SK-N-SH (cell line): ENCODE measurements at regions not wholly inside any gene's neighbourhood (a gene's known extent, or its start where the extent isn't known, plus 50 kb on each side); places are given as distances from the start of the nearest gene placed in this dataset.

Experiments
- CTCF ChIA-PET: fragments of 300-600, 350-600 bp; formaldehyde crosslinking; extraction: SDS; loops from one replicate; lab custom pipeline; 2021; lab: Yijun Ruan, JAX
- POLR2A ChIA-PET: fragments of 350-600 bp; sonication (Branson Sonifier 250); formaldehyde crosslinking; extraction: SDS; loops from one replicate; lab custom pipeline; 2020; ENCODE audit warnings: antibody characterized with exemption, inconsistent platforms; lab: Yijun Ruan, JAX
- DNase-seq: peaks from one replicate; pipeline ENCODE4 v3.0.0; 2012
- H2AFZ ChIP-seq: fragments of 200-600 bp; sonication (generic); 2 replicates; pipeline ENCODE4 v1.8.1; 2016; ENCODE audit warnings: antibody characterized with exemption, mild to moderate bottlenecking, low read depth
- H3F3A ChIP-seq: fragments of 200-600 bp; sonication (generic); replicated peaks from 2 replicates; pipeline ENCODE3; 2016; ENCODE audit warnings: antibody characterized with exemption, mild to moderate bottlenecking; ENCODE audit not compliant: insufficient read depth
- H3K27ac ChIP-seq, 2 experiments: fragments of 200-500 bp in 1 of 2; fragments of 200-600 bp in 1 of 2; sonication (Bioruptor generic) in 1 of 2; sonication (generic), shearing (Covaris generic) in 1 of 2; 2 replicates each; pipeline versions ENCODE4 v1.5.1 to v1.6.1; 2014 to 2016; ENCODE audit warnings: low read depth in 2 of 2, inconsistent platforms in 1 of 2, low read length in 1 of 2, mild to moderate bottlenecking in 1 of 2, mixed read lengths in 1 of 2
- H3K27me3 ChIP-seq: fragments of 200-600 bp; sonication (generic), shearing (Covaris generic); 2 replicates; pipeline ENCODE4 v1.6.1; 2016; ENCODE audit warnings: mixed run types; ENCODE audit not compliant: insufficient read depth
- H3K36me3 ChIP-seq, 2 experiments: fragments of 200-500 bp in 1 of 2; fragments of 200-600 bp in 1 of 2; sonication (Bioruptor generic) in 1 of 2; sonication (generic) in 1 of 2; replicated peaks in 1 of 2; 2 replicates each; pipeline versions ENCODE3 to v1.5.1; 2014 to 2016; ENCODE audit warnings: low read length in 1 of 2, mild to moderate bottlenecking in 1 of 2; ENCODE audit not compliant: insufficient read depth in 2 of 2, control insufficient read depth in 1 of 2
- H3K4me1 ChIP-seq, 2 experiments: fragments of 200-500 bp in 1 of 2; fragments of 200-600 bp in 1 of 2; sonication (Bioruptor generic) in 1 of 2; sonication (generic), shearing (Covaris generic) in 1 of 2; 2 replicates each; pipeline versions ENCODE4 v1.5.1 to v1.6.1; 2014 to 2016; ENCODE audit warnings: low read depth in 1 of 2, low read length in 1 of 2, mixed run types in 1 of 2; ENCODE audit not compliant: insufficient read depth in 2 of 2, control insufficient read depth in 1 of 2
- H3K4me2 ChIP-seq: fragments of 200-600 bp; sonication (generic), shearing (Covaris generic); 2 replicates; pipeline ENCODE4 v1.6.1; 2017; ENCODE audit warnings: mixed run types
- H3K4me3 ChIP-seq, 2 experiments: fragments of 200-500 bp in 1 of 2; fragments of 200-600 bp in 1 of 2; sonication (Bioruptor generic) in 1 of 2; sonication (generic), shearing (Covaris generic) in 1 of 2; 2 replicates each; pipeline versions ENCODE4 v1.5.1 to v1.8.1; 2014 to 2016; ENCODE audit warnings: low read depth in 2 of 2, inconsistent platforms in 1 of 2, low read length in 1 of 2, mild to moderate bottlenecking in 1 of 2, mixed read lengths in 1 of 2, moderate library complexity in 1 of 2
- H3K79me2 ChIP-seq: fragments of 200-600 bp; sonication (generic); 2 replicates; pipeline ENCODE4 v1.8.1; 2017; ENCODE audit warnings: mild to moderate bottlenecking; ENCODE audit not compliant: insufficient read depth
- H3K9ac ChIP-seq: fragments of 200-600 bp; sonication (generic); 2 replicates; pipeline ENCODE4 v1.6.1; 2017; ENCODE audit warnings: mixed run types
- H3K9me2 ChIP-seq: fragments of 200-600 bp; sonication (generic); 2 replicates; pipeline ENCODE4 v1.6.1; 2017; ENCODE audit warnings: mixed run types
- H3K9me3 ChIP-seq: fragments of 200-600 bp; sonication (generic); 2 replicates; pipeline ENCODE4 v1.6.1; 2017; ENCODE audit warnings: mixed run types, mild to moderate bottlenecking, moderate library complexity
- H4K20me1 ChIP-seq: fragments of 200-600 bp; sonication (generic); 2 replicates; pipeline ENCODE4 v1.6.1; 2017; ENCODE audit warnings: mild to moderate bottlenecking, mixed run types; ENCODE audit not compliant: insufficient read depth
- CHD2 ChIP-seq: fragments of 150-350 bp; IDR thresholded peaks from 2 replicates; pipeline ENCODE4 v1.6.1; 2018; ENCODE audit warnings: low read length; ENCODE audit not compliant: partially characterized antibody
- EP300 ChIP-seq, 2 experiments: IDR thresholded peaks; 2 replicates each; pipeline versions ENCODE4 v1.4.0 to v1.6.1; 2012; ENCODE audit warnings: borderline replicate concordance in 1 of 2, low read depth in 1 of 2, low read length in 1 of 2
- FOSL2 ChIP-seq: IDR thresholded peaks from 2 replicates; pipeline ENCODE4 v1.4.0; 2012; ENCODE audit warnings: low read depth, mild to moderate bottlenecking, moderate library complexity, borderline replicate concordance
- FOXM1 ChIP-seq: IDR thresholded peaks from 2 replicates; pipeline ENCODE4 v1.4.0; 2012; ENCODE audit warnings: low read depth, mild to moderate bottlenecking
- GATA2 ChIP-seq: sonication (generic); formaldehyde crosslinking; IDR thresholded peaks from 2 replicates; pipeline ENCODE4 v1.5.0; 2020; ENCODE audit warnings: mild to moderate bottlenecking, missing genetic modification reagents
- MXI1 ChIP-seq: IDR thresholded peaks from 2 replicates; pipeline ENCODE4 v1.6.1; 2012; ENCODE audit warnings: mild to moderate bottlenecking, low read depth, low read length, improper control_type of control experiment
- NFIC ChIP-seq: IDR thresholded peaks from 2 replicates; pipeline ENCODE4 v1.4.0; 2012; ENCODE audit warnings: borderline replicate concordance
- NRF1 ChIP-seq: IDR thresholded peaks from 2 replicates; pipeline ENCODE4 v1.6.1; 2012; ENCODE audit warnings: low read depth, mild to moderate bottlenecking, low read length
- RAD21 ChIP-seq: IDR thresholded peaks from 2 replicates; pipeline ENCODE4 v1.6.1; 2012; ENCODE audit warnings: mild to moderate bottlenecking, low read length
- RCOR1 ChIP-seq: fragments of 150-350 bp; IDR thresholded peaks from 2 replicates; pipeline ENCODE4 v1.6.1; 2017; ENCODE audit warnings: antibody characterized with exemption, low read length
- SIN3A ChIP-seq: IDR thresholded peaks from 2 replicates; pipeline ENCODE4 v1.6.1; 2012; ENCODE audit warnings: low read depth, mild to moderate bottlenecking, low read length, moderate library complexity, borderline replicate concordance
- SMC3 ChIP-seq: IDR thresholded peaks from 2 replicates; pipeline ENCODE4 v1.6.1; 2012; ENCODE audit warnings: low read depth, low read length, improper control_type of control experiment
- TAF1 ChIP-seq: IDR thresholded peaks from 2 replicates; pipeline ENCODE4 v1.6.1; 2012; ENCODE audit warnings: low read depth, mild to moderate bottlenecking, low read length, moderate library complexity, borderline replicate concordance
- TCF12 ChIP-seq: IDR thresholded peaks from 2 replicates; pipeline ENCODE4 v1.4.0; 2012
- TEAD4 ChIP-seq: IDR thresholded peaks from 2 replicates; pipeline ENCODE4 v1.4.0; 2012; ENCODE audit warnings: mild to moderate bottlenecking, borderline replicate concordance; ENCODE audit not compliant: insufficient read depth
- USF1 ChIP-seq: IDR thresholded peaks from 2 replicates; pipeline ENCODE4 v1.4.0; 2012; ENCODE audit warnings: low read depth, borderline replicate concordance
- USF2 ChIP-seq: fragments of 150-350 bp; IDR thresholded peaks from 2 replicates; pipeline ENCODE4 v1.6.1; 2017; ENCODE audit warnings: antibody characterized with exemption, low read length, low read depth, borderline replicate concordance
- WGBS: methylation state at CpG from one replicate; pipeline ENCODE4 v1.1.6; 2017; ENCODE audit warnings: low lambda C conversion rate; 5-methylcytosine and 5-hydroxymethylcytosine counted together
- TF ChIP-seq, protein P1 (sequence below): IDR thresholded peaks from 2 replicates; pipeline ENCODE4 v1.4.0; 2012; ENCODE audit warnings: low read depth, borderline replicate concordance
- TF ChIP-seq, protein P2 (sequence below): IDR thresholded peaks from 2 replicates; pipeline ENCODE4 v1.4.0; 2012; ENCODE audit warnings: low read depth
- TF ChIP-seq, protein P3 (sequence below): fragments of 200-600 bp; sonication (generic); IDR thresholded peaks from 2 replicates; pipeline ENCODE4 v1.6.1; 2017; ENCODE audit warnings: antibody characterized with exemption, mild to moderate bottlenecking, moderate library complexity

DNA sequence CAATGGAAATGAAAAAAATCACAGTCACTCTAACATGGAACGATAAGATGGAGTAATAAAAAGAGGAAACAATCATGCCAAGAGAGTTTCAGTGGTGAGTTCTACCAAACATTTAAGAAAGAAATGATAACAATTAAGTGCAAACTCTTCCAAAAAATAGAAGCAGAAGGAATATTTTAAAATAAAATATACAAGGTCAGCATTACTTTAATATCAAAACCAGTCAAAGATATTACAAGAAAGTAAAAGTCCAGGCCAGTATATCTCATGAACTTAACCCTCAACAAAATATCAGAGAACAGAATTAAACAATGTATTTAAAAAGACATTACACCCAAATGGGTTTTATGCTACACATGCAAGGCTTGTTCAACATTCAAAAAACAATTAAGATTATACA, 829.4 kb downstream of the TRIB2 start:
- H3K4me1 ChIP-seq: no peaks in the 10 kb centered on the region
- no peak for DNase-seq
- H4K20me1 ChIP-seq: no peaks in the 10 kb centered on the region
- no peak overlapping the region for H3K4me3 ChIP-seq
- no peaks in the 10 kb centered on the region for H3K27me3 ChIP-seq
- WGBS: 31% methylated on average over 1 of the region's 1 CpG
- POLR2A ChIA-PET: no interaction called here
- no peaks in the 10 kb centered on the region for H3K9me2 ChIP-seq
- no peaks in the 10 kb centered on the region for H3K36me3 ChIP-seq
- CTCF ChIA-PET: no interaction called here
- H3K9me3 ChIP-seq: no peaks in the 10 kb centered on the region
- no peaks in the 10 kb centered on the region for H3F3A ChIP-seq
- H3K9ac ChIP-seq: no peak overlapping the region
- H3K27ac ChIP-seq: no peak overlapping the region
- no peak for TF ChIP-seq TAF1
- TF ChIP-seq TCF12: no peak
- no peak for TF ChIP-seq NFIC
- no peak for TF ChIP-seq FOSL2
- no peak for TF ChIP-seq USF2
- TF ChIP-seq FOXM1: no peak
- no peak for TF ChIP-seq MXI1
- TF ChIP-seq USF1: no peak
- TF ChIP-seq, protein P1, sequence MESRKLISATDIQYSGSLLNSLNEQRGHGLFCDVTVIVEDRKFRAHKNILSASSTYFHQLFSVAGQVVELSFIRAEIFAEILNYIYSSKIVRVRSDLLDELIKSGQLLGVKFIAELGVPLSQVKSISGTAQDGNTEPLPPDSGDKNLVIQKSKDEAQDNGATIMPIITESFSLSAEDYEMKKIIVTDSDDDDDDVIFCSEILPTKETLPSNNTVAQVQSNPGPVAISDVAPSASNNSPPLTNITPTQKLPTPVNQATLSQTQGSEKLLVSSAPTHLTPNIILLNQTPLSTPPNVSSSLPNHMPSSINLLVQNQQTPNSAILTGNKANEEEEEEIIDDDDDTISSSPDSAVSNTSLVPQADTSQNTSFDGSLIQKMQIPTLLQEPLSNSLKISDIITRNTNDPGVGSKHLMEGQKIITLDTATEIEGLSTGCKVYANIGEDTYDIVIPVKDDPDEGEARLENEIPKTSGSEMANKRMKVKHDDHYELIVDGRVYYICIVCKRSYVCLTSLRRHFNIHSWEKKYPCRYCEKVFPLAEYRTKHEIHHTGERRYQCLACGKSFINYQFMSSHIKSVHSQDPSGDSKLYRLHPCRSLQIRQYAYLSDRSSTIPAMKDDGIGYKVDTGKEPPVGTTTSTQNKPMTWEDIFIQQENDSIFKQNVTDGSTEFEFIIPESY: no peak
- TF ChIP-seq, all 33 proteins: peak for 0
- Histone ChIP-seq H3K79me2 (no peaks in the 10 kb centered on the region), H2AFZ (no peak overlapping the region), H3K4me2 (no peak overlapping the region)

GRCh38 chr2:13550285-13551231, 833.8 kb downstream of the TRIB2 start:
- WGBS: 44% methylated on average over 6 of the region's 6 CpGs
- Histone ChIP-seq H3K36me3 (no peaks in the 10 kb centered on the region), H4K20me1 (no peaks in the 10 kb centered on the region), H3K27me3 (no peaks in the 10 kb centered on the region), H3K9me3 (no peaks in the 10 kb centered on the region), H3F3A (no peaks in the 10 kb centered on the region), H3K4me3 (no peak overlapping the region), H3K27ac (no peak overlapping the region), H3K4me1 (no peaks in the 10 kb centered on the region), H3K4me2 (no peak overlapping the region), H3K9ac (no peak overlapping the region), H3K9me2 (no peaks in the 10 kb centered on the region), H3K79me2 (no peaks in the 10 kb centered on the region), H2AFZ (no peak overlapping the region)
- TF ChIP-seq SIN3A: no peak
- TF ChIP-seq RCOR1: no peak
- TF ChIP-seq CHD2: no peak
- TF ChIP-seq GATA2 (CRISPR knock-in tag): no peak
- no peak for TF ChIP-seq NRF1
- TF ChIP-seq TEAD4: no peak
- no peak for TF ChIP-seq SMC3
- no peak for TF ChIP-seq EP300 (IDR thresholded peaks at IDR 0.05; ENCODE audit: borderline replicate concordance in 1 of 2, low read depth in 1 of 2, low read length in 1 of 2)
- no peak for TF ChIP-seq MXI1
- TF ChIP-seq NFIC: no peak
- TF ChIP-seq, protein P2, sequence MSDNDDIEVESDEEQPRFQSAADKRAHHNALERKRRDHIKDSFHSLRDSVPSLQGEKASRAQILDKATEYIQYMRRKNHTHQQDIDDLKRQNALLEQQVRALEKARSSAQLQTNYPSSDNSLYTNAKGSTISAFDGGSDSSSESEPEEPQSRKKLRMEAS: no peak
- no peak for TF ChIP-seq RAD21
- TF ChIP-seq, protein P3, sequence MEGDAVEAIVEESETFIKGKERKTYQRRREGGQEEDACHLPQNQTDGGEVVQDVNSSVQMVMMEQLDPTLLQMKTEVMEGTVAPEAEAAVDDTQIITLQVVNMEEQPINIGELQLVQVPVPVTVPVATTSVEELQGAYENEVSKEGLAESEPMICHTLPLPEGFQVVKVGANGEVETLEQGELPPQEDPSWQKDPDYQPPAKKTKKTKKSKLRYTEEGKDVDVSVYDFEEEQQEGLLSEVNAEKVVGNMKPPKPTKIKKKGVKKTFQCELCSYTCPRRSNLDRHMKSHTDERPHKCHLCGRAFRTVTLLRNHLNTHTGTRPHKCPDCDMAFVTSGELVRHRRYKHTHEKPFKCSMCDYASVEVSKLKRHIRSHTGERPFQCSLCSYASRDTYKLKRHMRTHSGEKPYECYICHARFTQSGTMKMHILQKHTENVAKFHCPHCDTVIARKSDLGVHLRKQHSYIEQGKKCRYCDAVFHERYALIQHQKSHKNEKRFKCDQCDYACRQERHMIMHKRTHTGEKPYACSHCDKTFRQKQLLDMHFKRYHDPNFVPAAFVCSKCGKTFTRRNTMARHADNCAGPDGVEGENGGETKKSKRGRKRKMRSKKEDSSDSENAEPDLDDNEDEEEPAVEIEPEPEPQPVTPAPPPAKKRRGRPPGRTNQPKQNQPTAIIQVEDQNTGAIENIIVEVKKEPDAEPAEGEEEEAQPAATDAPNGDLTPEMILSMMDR: no peak
- DNase-seq: no peak
- CTCF ChIA-PET: interaction anchor here (1.6 kb wide), 1 partner anchor 9 kb away, joined by 3 read pairs; no protein-coding TSS in a partner anchor
- POLR2A ChIA-PET: no interaction called here
